Hepatocyte (in vitro differentiated cells): ENCODE measurements at regions not wholly inside any gene's neighbourhood (a gene's known extent, or its start where the extent isn't known, plus 50 kb on each side); places are given as distances from the start of the nearest gene placed in this dataset.

Experiments used
- DNase-seq: peaks from one replicate; pipeline ENCODE4 v3.0.0-alpha.2; 2016; ENCODE audit warnings: low spot score
- H2AFZ ChIP-seq: fragments of 200-600 bp; sonication (generic); 2 replicates; pipeline ENCODE4 v1.6.0; 2016; ENCODE audit warnings: antibody characterized with exemption, mild to moderate bottlenecking
- H3K27ac ChIP-seq: fragments of 200-600 bp; sonication (generic); 2 replicates; pipeline ENCODE4 v1.5.1; 2016; ENCODE audit warnings: mild to moderate bottlenecking
- H3K27me3 ChIP-seq: fragments of 200-600 bp; sonication (generic); 2 replicates; pipeline ENCODE4 v1.6.1; 2016
- H3K36me3 ChIP-seq: fragments of 200-600 bp; sonication (generic); replicated peaks from 2 replicates; pipeline ENCODE4 v1.5.1; 2016; ENCODE audit warnings: low read depth; ENCODE audit not compliant: insufficient read depth
- H3K4me1 ChIP-seq: fragments of 200-600 bp; sonication (generic); 2 replicates; pipeline ENCODE4 v1.5.1; 2016; ENCODE audit warnings: mild to moderate bottlenecking, moderate library complexity; ENCODE audit not compliant: insufficient read depth
- H3K4me2 ChIP-seq: fragments of 200-600 bp; sonication (generic); 2 replicates; pipeline ENCODE4 v1.6.0; 2016
- H3K4me3 ChIP-seq: fragments of 200-600 bp; sonication (generic); 2 replicates; pipeline ENCODE4 v1.5.1; 2016; ENCODE audit warnings: mild to moderate bottlenecking
- H3K79me2 ChIP-seq: fragments of 200-600 bp; sonication (generic); 2 replicates; pipeline ENCODE4 v1.6.0; 2017; ENCODE audit warnings: mild to moderate bottlenecking
- H3K9me2 ChIP-seq: fragments of 200-600 bp; sonication (generic); replicated peaks from 2 replicates; pipeline ENCODE4 v1.6.0; 2017; ENCODE audit warnings: mild to moderate bottlenecking; ENCODE audit not compliant: insufficient read depth
- H3K9me3 ChIP-seq: fragments of 200-600 bp; sonication (generic); 2 replicates; pipeline ENCODE4 v1.5.1; 2016; ENCODE audit warnings: low read depth, mild to moderate bottlenecking
- H4K20me1 ChIP-seq: fragments of 200-600 bp; sonication (generic); 2 replicates; pipeline ENCODE4 v1.6.0; 2016; ENCODE audit warnings: mild to moderate bottlenecking; ENCODE audit not compliant: insufficient read depth, poor library complexity, severe bottlenecking
- CTCF ChIP-seq: fragments of 200-600 bp; sonication (generic); IDR thresholded peaks from 2 replicates; pipeline ENCODE4 v1.5.1; 2016; ENCODE audit warnings: antibody characterized with exemption, mild to moderate bottlenecking; ENCODE audit not compliant: poor library complexity
- EZH2 ChIP-seq: fragments of 200-600 bp; sonication (generic); IDR thresholded peaks from 2 replicates; pipeline ENCODE4 v1.6.1; 2016; ENCODE audit warnings: antibody characterized with exemption, mild to moderate bottlenecking, borderline replicate concordance
- EZH2phosphoT487 ChIP-seq: fragments of 200-600 bp; sonication (generic); IDR thresholded peaks from one replicate; pipeline ENCODE4 v1.6.1; 2018; ENCODE audit warnings: antibody characterized with exemption, mild to moderate bottlenecking, low read depth, moderate library complexity; ENCODE audit not compliant: unreplicated experiment, severe bottlenecking
- WGBS: methylation state at CpG from one replicate; pipeline ENCODE4 v1.1.6; 2016; ENCODE audit warnings: low lambda C conversion rate; ENCODE audit errors: missing lambda C conversion rate; 5-methylcytosine and 5-hydroxymethylcytosine counted together

GRCh38 chr15:98417346-98417745, 231.0 kb upstream of the IGF1R start:
- Histone ChIP-seq H3K79me2 (no peaks in the 10 kb centered on the region), H4K20me1 (no peaks in the 10 kb centered on the region), H3K27me3 (peaks cover 19% of the 10 kb centered on the region), H3K9me3 (no peaks in the 10 kb centered on the region), H3K27ac (no peak overlapping the region), H3K9me2 (no peaks in the 10 kb centered on the region), H3K4me2 (no peak overlapping the region), H3K4me3 (no peak overlapping the region), H3K36me3 (no peaks in the 10 kb centered on the region), H3K4me1 (no peaks in the 10 kb centered on the region), H2AFZ (no peak overlapping the region)
- no peak for TF ChIP-seq EZH2phosphoT487
- no peak for TF ChIP-seq EZH2
- TF ChIP-seq CTCF: no peak
- no peak for DNase-seq
- WGBS: 91% methylated on average over 12 of the region's 12 CpGs

GRCh38 chr15:98418122-98418521, 230.2 kb upstream of the IGF1R start:
- Histone ChIP-seq H3K4me3 (no peak overlapping the region), H3K4me2 (no peak overlapping the region), H3K79me2 (no peaks in the 10 kb centered on the region), H3K9me3 (no peaks in the 10 kb centered on the region), H3K9me2 (no peaks in the 10 kb centered on the region), H3K27me3 (peaks cover 27% of the 10 kb centered on the region), H2AFZ (no peak overlapping the region), H3K4me1 (no peaks in the 10 kb centered on the region), H3K36me3 (no peaks in the 10 kb centered on the region), H3K27ac (no peak overlapping the region), H4K20me1 (no peaks in the 10 kb centered on the region)
- 80% methylated on average over 11 of the region's 11 CpGs for WGBS
- DNase-seq: no peak
- TF ChIP-seq EZH2 (no peak), CTCF (no peak), EZH2phosphoT487 (no peak)

GRCh38 chr15:98419173-98419780, 229.1 kb upstream of the IGF1R start:
- Histone ChIP-seq H3K4me2 (no peak overlapping the region), H3K4me1 (no peaks in the 10 kb centered on the region), H3K9me3 (no peaks in the 10 kb centered on the region), H3K79me2 (no peaks in the 10 kb centered on the region), H3K36me3 (no peaks in the 10 kb centered on the region), H3K27ac (no peak overlapping the region), H3K27me3 (peaks cover 28% of the 10 kb centered on the region), H4K20me1 (no peaks in the 10 kb centered on the region), H3K9me2 (no peaks in the 10 kb centered on the region), H3K4me3 (no peak overlapping the region), H2AFZ (no peak overlapping the region)
- TF ChIP-seq EZH2phosphoT487 (no peak), CTCF (no peak), EZH2 (no peak)
- no peak for DNase-seq
- 82% methylated on average over 4 of the region's 5 CpGs for WGBS
